Nephron (organoid): ENCODE measurements at regions not wholly inside any gene's neighbourhood (a gene's known extent, or its start where the extent isn't known, plus 50 kb on each side); places are given as distances from the start of the nearest gene placed in this dataset.

Experiments used
- H3K27ac Mint-ChIP-seq, 3 experiments: 2 replicates each; pipeline ENCODE4 v1.8.0; 2020; ENCODE audit warnings: mixed read lengths in 3 of 3, mild to moderate bottlenecking in 2 of 3, moderate library complexity in 1 of 3
- H3K27me3 Mint-ChIP-seq: 2 replicates; pipeline ENCODE4 v1.8.0; 2021; ENCODE audit warnings: low read depth, mild to moderate bottlenecking, moderate library complexity, mixed read lengths
- H3K36me3 Mint-ChIP-seq: 2 replicates; pipeline ENCODE4 v1.8.0; 2020; ENCODE audit warnings: low read depth, mixed read lengths
- H3K4me1 Mint-ChIP-seq: 2 replicates; pipeline ENCODE4 v1.8.0; 2020; ENCODE audit warnings: mixed read lengths
- H3K4me3 Mint-ChIP-seq, 3 experiments: 2 replicates each; pipeline ENCODE4 v1.8.0; 2020; ENCODE audit warnings: mild to moderate bottlenecking in 3 of 3, mixed read lengths in 3 of 3, moderate library complexity in 2 of 3
- H3K9me3 Mint-ChIP-seq: 2 replicates; pipeline ENCODE4 v1.8.0; 2020; ENCODE audit warnings: mixed read lengths
- TF ChIP-seq, protein P1 (sequence below), 3 experiments: fragments of 200-600 bp; sonication (generic); IDR thresholded peaks; one replicate each; pipeline ENCODE4 v1.5.0; 2021; ENCODE audit warnings: antibody characterized with exemption in 3 of 3; ENCODE audit not compliant: unreplicated experiment in 3 of 3

GRCh38 chr2:53257287-53257686, 510.3 kb upstream of the CHAC2 start:
- peaks cover 2% of the 10 kb centered on the region for H3K4me1 Mint-ChIP-seq
- no peak overlapping the region for H3K4me3 Mint-ChIP-seq
- no peak overlapping the region for H3K27ac Mint-ChIP-seq
- no peaks in the 10 kb centered on the region for H3K27me3 Mint-ChIP-seq
- TF ChIP-seq, protein P1, sequence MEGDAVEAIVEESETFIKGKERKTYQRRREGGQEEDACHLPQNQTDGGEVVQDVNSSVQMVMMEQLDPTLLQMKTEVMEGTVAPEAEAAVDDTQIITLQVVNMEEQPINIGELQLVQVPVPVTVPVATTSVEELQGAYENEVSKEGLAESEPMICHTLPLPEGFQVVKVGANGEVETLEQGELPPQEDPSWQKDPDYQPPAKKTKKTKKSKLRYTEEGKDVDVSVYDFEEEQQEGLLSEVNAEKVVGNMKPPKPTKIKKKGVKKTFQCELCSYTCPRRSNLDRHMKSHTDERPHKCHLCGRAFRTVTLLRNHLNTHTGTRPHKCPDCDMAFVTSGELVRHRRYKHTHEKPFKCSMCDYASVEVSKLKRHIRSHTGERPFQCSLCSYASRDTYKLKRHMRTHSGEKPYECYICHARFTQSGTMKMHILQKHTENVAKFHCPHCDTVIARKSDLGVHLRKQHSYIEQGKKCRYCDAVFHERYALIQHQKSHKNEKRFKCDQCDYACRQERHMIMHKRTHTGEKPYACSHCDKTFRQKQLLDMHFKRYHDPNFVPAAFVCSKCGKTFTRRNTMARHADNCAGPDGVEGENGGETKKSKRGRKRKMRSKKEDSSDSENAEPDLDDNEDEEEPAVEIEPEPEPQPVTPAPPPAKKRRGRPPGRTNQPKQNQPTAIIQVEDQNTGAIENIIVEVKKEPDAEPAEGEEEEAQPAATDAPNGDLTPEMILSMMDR (IDR thresholded peaks at IDR 0.05; ENCODE audit: unreplicated experiment in 3 of 3), result no peak
- no peaks in the 10 kb centered on the region for H3K36me3 Mint-ChIP-seq
- no peaks in the 10 kb centered on the region for H3K9me3 Mint-ChIP-seq

DNA sequence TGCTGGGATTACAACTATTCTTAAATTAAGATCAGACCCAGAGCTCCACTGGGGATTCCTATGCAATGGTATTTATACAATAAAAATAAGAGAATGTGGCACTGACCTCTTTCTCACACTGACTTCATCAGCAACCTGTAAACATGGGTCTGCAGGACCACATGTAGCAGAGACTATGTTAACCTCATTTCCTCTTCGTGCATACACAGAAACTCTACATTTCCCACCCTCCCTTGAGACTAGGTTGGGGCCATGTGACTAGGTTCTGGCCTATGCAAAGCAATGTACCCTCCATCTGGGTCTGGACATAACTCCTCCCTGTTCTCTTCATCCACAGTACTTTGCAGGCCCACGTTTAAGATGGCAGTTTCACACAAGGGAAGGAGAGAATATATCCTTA, 514.4 kb upstream of the CHAC2 start:
- Mint-ChIP-seq H3K27me3 (no peaks in the 10 kb centered on the region), H3K4me3 (no peak overlapping the region), H3K36me3 (no peaks in the 10 kb centered on the region), H3K4me1 (peaks cover 4% of the 10 kb centered on the region), H3K9me3 (no peaks in the 10 kb centered on the region), H3K27ac (no peak overlapping the region)
- TF ChIP-seq, protein P1 (IDR thresholded peaks at IDR 0.05; ENCODE audit: unreplicated experiment in 3 of 3), result no peak

DNA sequence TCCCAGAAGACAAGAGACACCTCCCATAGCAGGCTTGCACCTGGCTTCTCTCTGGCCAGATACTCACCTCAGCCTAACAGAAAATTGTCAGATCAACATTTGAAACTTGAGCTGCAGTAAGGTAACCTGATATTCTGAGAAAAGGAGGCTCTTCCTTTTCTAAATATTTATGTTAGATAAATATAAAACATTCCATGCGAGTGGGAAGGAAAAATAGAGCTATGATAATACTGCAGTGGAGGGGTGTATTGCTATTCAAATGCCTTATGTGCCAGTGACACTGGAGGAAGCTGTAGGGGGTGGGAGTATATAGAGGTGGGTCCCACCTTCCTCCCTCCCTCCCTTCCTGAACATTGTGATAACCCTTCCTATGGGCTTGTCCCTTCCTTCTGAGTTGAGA, 515.5 kb upstream of the CHAC2 start:
- no peak overlapping the region for H3K27ac Mint-ChIP-seq
- no peak overlapping the region for H3K4me3 Mint-ChIP-seq
- no peaks in the 10 kb centered on the region for H3K36me3 Mint-ChIP-seq
- TF ChIP-seq, protein P1 (IDR thresholded peaks at IDR 0.05; ENCODE audit: unreplicated experiment in 3 of 3), result no peak
- no peaks in the 10 kb centered on the region for H3K9me3 Mint-ChIP-seq
- H3K27me3 Mint-ChIP-seq, result no peaks in the 10 kb centered on the region
- peaks cover 4% of the 10 kb centered on the region for H3K4me1 Mint-ChIP-seq

- Mint-ChIP-seq H3K36me3 (no peaks in the 10 kb centered on the region), H3K27ac (no peak overlapping the region)
- TF ChIP-seq, protein P1 (IDR thresholded peaks at IDR 0.05; ENCODE audit: unreplicated experiment in 3 of 3), result no peak
These were observed 519.5 kb upstream of the CHAC2 start for GRCh38 chr2:53247956-53248735.

DNA sequence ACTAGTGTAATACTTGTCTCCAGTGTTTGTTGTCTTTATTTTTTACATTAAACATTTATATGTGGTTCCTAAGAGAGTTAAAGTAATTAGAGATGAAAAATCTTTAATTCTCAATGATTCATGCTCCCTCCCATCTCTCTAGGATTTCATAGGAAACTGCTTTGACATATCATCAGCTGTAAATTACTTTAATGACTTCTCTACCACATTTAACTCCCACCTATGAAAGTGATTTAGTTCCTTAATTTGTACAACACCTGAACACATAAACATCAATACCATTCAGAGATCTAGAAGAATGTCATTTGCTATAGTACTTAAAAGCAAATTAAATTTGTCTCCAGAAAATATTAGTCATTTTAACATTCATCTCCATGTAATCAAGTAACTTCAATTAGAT, 524.2 kb upstream of the CHAC2 start:
- Mint-ChIP-seq H3K36me3 (no peaks in the 10 kb centered on the region), H3K27ac (no peak overlapping the region), H3K4me1 (no peaks in the 10 kb centered on the region), H3K9me3 (no peaks in the 10 kb centered on the region), H3K4me3 (no peak overlapping the region), H3K27me3 (no peaks in the 10 kb centered on the region)
- TF ChIP-seq, protein P1 (IDR thresholded peaks at IDR 0.05; ENCODE audit: unreplicated experiment in 3 of 3), result no peak

More at GRCh38 chr2:53247956-53248735, 519.5 kb upstream of the CHAC2 start:
- no peak overlapping the region for H3K4me3 Mint-ChIP-seq
- H3K4me1 Mint-ChIP-seq, result peaks cover 4% of the 10 kb centered on the region
- no peaks in the 10 kb centered on the region for H3K27me3 Mint-ChIP-seq
- H3K9me3 Mint-ChIP-seq, result no peaks in the 10 kb centered on the region

DNA sequence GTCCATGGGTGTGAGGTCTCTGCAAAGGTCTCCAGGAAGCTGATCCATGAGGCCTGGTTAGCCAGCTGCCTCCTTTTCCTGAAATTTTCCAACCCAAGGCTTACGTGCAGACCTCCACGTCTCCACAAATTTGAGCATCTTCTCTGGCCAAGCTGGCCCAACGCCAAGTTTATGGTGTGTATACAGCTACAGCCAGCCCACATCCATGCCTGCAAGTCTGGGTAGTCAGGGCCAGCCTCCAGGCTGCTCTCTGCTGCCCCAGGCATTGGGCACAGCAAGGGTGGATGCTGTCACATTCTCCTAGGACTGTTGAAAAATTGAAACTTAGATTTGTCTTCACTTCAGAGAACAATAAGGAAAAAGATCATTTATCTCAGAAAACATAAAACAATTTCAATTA, 525.5 kb upstream of the CHAC2 start:
- no peaks in the 10 kb centered on the region for H3K36me3 Mint-ChIP-seq
- H3K27me3 Mint-ChIP-seq, result no peaks in the 10 kb centered on the region
- no peaks in the 10 kb centered on the region for H3K9me3 Mint-ChIP-seq
- H3K27ac Mint-ChIP-seq, result no peak overlapping the region
- no peak overlapping the region for H3K4me3 Mint-ChIP-seq
- H3K4me1 Mint-ChIP-seq, result no peaks in the 10 kb centered on the region
- TF ChIP-seq, protein P1 (IDR thresholded peaks at IDR 0.05; ENCODE audit: unreplicated experiment in 3 of 3), result no peak
